Thyroid gland (tissue), 4 donors: ENCODE measurements at regions not wholly inside any gene's neighbourhood (a gene's known extent, or its start where the extent isn't known, plus 50 kb on each side); places are given as distances from the start of the nearest gene placed in this dataset.

Experiments
- DNase-seq, 2 donors: peaks; one replicate each; pipeline ENCODE4 v3.0.0-alpha.2; 2019
- H3K27ac ChIP-seq, 3 donors: fragments of 200-600 bp; sonication (generic); 1 replicate in 2 of 3; 2 replicates in 1 of 3; pipeline ENCODE4 v1.5.1; 2016 to 2019; ENCODE audit warnings: mild to moderate bottlenecking in 1 of 3, moderate library complexity in 1 of 3
- H3K27me3 ChIP-seq: fragments of 200-600 bp; sonication (generic); one replicate; pipeline ENCODE4 v1.5.1; 2019
- H3K36me3 ChIP-seq, 2 donors: fragments of 200-600 bp; sonication (generic); one replicate each; pipeline ENCODE4 v1.5.1; 2016 to 2019
- H3K4me1 ChIP-seq, 2 donors: fragments of 200-600 bp; sonication (generic); one replicate each; pipeline ENCODE4 v1.5.1; 2017 to 2019
- H3K4me3 ChIP-seq, 3 donors: fragments of 200-600 bp; sonication (generic); replicated peaks in 1 of 3; 1 replicate in 2 of 3; 2 replicates in 1 of 3; pipeline ENCODE4 v1.5.1; 2016; ENCODE audit warnings: mild to moderate bottlenecking in 1 of 3
- H3K9me3 ChIP-seq: fragments of 200-600 bp; sonication (generic); one replicate; pipeline ENCODE4 v1.5.1; 2017
- CTCF ChIP-seq, 6 experiments: fragments of 200-600 bp in 3 of 6; fragments of 450-650 bp in 3 of 6; sonication (generic) in 3 of 6; IDR thresholded peaks; one replicate each; pipeline ENCODE4 v1.5.1; 2016 to 2019; ENCODE audit warnings: antibody characterized with exemption in 6 of 6, mild to moderate bottlenecking in 2 of 6, inconsistent platforms in 1 of 6, moderate library complexity in 1 of 6
- POLR2A ChIP-seq, 2 donors: fragments of 450-650 bp; IDR thresholded peaks; one replicate each; pipeline ENCODE4 v1.6.1; 2017; ENCODE audit warnings: antibody characterized with exemption in 2 of 2, mild to moderate bottlenecking in 2 of 2, moderate library complexity in 1 of 2
- WGBS, 2 donors: methylation state at CpG; one replicate each; pipeline ENCODE4 v1.1.5; 2017; 5-methylcytosine and 5-hydroxymethylcytosine counted together
- intact Hi-C: fragments of 100-400 bp; cut with DNase I; formaldehyde crosslinking; loops from one replicate; pipeline ENCODE4 v1.15.1; 2023

- Histone ChIP-seq H3K4me3 (no peak overlapping the region), H3K4me1 (no peaks in the 10 kb centered on the region), H3K36me3 (no peaks in the 10 kb centered on the region), H3K9me3 (no peaks in the 10 kb centered on the region), H3K27me3 (no peaks in the 10 kb centered on the region), H3K27ac (no peak overlapping the region)
- DNase-seq, result no peak
- no peak for TF ChIP-seq CTCF (IDR thresholded peaks at IDR 0.05)
- TF ChIP-seq POLR2A (IDR thresholded peaks at IDR 0.05), result no peak
- intact Hi-C loops, result no loop called here
- WGBS, 2 donors, result 80 to 89% methylated on average over 2 of the region's 2 CpGs
Observed at GRCh38 chr1:71222668-71223067, 141.8 kb upstream of the ZRANB2 start.

- 87 to 89% methylated on average over 2 of the region's 2 CpGs for WGBS, 2 donors
- Histone ChIP-seq H3K36me3 (no peaks in the 10 kb centered on the region), H3K4me3 (no peak overlapping the region), H3K27ac (no peak overlapping the region), H3K27me3 (no peaks in the 10 kb centered on the region), H3K4me1 (no peaks in the 10 kb centered on the region), H3K9me3 (no peaks in the 10 kb centered on the region)
- TF ChIP-seq POLR2A (IDR thresholded peaks at IDR 0.05) (no peak), CTCF (IDR thresholded peaks at IDR 0.05) (no peak)
- no peak for DNase-seq
- intact Hi-C loops, result no loop called here
Observed at GRCh38 chr1:71210718-71211117, 129.9 kb upstream of the ZRANB2 start.

GRCh38 chr1:71203241-71203640 lies 122.4 kb upstream of the ZRANB2 start:
- Histone ChIP-seq H3K27ac (no peak overlapping the region), H3K36me3 (no peaks in the 10 kb centered on the region), H3K4me3 (no peak overlapping the region), H3K4me1 (no peaks in the 10 kb centered on the region), H3K9me3 (no peaks in the 10 kb centered on the region), H3K27me3 (no peaks in the 10 kb centered on the region)
- WGBS, 2 donors, result 67 to 69% methylated on average over 4 of the region's 4 CpGs
- DNase-seq, result no peak
- TF ChIP-seq POLR2A (IDR thresholded peaks at IDR 0.05) (no peak), CTCF (IDR thresholded peaks at IDR 0.05) (no peak)
- intact Hi-C loops, result no loop called here

GRCh38 chr1:71200503-71200902 lies 119.7 kb upstream of the ZRANB2 start:
- intact Hi-C loops, result no loop called here
- Histone ChIP-seq H3K9me3 (no peaks in the 10 kb centered on the region), H3K4me3 (no peak overlapping the region), H3K27ac (no peak overlapping the region), H3K36me3 (no peaks in the 10 kb centered on the region), H3K27me3 (no peaks in the 10 kb centered on the region), H3K4me1 (no peaks in the 10 kb centered on the region)
- TF ChIP-seq CTCF (IDR thresholded peaks at IDR 0.05), result no peak
- no peak for TF ChIP-seq POLR2A (IDR thresholded peaks at IDR 0.05)
- no peak for DNase-seq

- no peaks in the 10 kb centered on the region for H3K36me3 ChIP-seq
- no peak for DNase-seq
- H3K27me3 ChIP-seq, result no peaks in the 10 kb centered on the region
- no peak for TF ChIP-seq POLR2A (IDR thresholded peaks at IDR 0.05)
- TF ChIP-seq CTCF (IDR thresholded peaks at IDR 0.05), result peak in 1 of 6 experiments; percentile 17
- no peak overlapping the region for H3K4me3 ChIP-seq
- no peak overlapping the region for H3K27ac ChIP-seq
- intact Hi-C loops, result no loop called here
- H3K9me3 ChIP-seq, result no peaks in the 10 kb centered on the region
- no peaks in the 10 kb centered on the region for H3K4me1 ChIP-seq
Observed at GRCh38 chr1:71196685-71197084, 115.8 kb upstream of the ZRANB2 start.
